MM.1S (cell line): ENCODE measurements at regions not wholly inside any gene's neighbourhood (a gene's known extent, or its start where the extent isn't known, plus 50 kb on each side); places are given as distances from the start of the nearest gene placed in this dataset.

Source experiments
- DNase-seq: peaks from one replicate; pipeline ENCODE4 v3.0.0-alpha.2; 2015
- H2AFZ ChIP-seq: fragments of 300-600 bp; sonication (generic); 2 replicates; pipeline ENCODE4 v1.6.0; 2016; ENCODE audit warnings: antibody characterized with exemption, low read length
- H3F3A ChIP-seq: fragments of 300-600 bp; sonication (generic); 2 replicates; pipeline ENCODE4 v1.6.1; 2016; ENCODE audit warnings: mild to moderate bottlenecking, antibody characterized with exemption, low read length, moderate library complexity, mixed read lengths; ENCODE audit not compliant: insufficient read depth
- H3K27ac ChIP-seq: fragments of 300-600 bp; sonication (generic); 2 replicates; pipeline ENCODE4 v1.5.1; 2016; ENCODE audit warnings: mild to moderate bottlenecking, low read length
- H3K27me3 ChIP-seq: fragments of 300-600 bp; sonication (generic); replicated peaks from 2 replicates; pipeline ENCODE4 v1.6.0; 2016; ENCODE audit warnings: low read length; ENCODE audit not compliant: insufficient read depth
- H3K36me3 ChIP-seq: fragments of 300-600 bp; sonication (generic); replicated peaks from 2 replicates; pipeline ENCODE4 v1.6.1; 2016; ENCODE audit warnings: mild to moderate bottlenecking, low read length, mixed read lengths; ENCODE audit not compliant: insufficient read depth
- H3K4me1 ChIP-seq: fragments of 300-600 bp; sonication (generic); 2 replicates; pipeline ENCODE4 v1.6.1; 2016; ENCODE audit warnings: low read length, mixed read lengths
- H3K4me2 ChIP-seq: fragments of 300-600 bp; sonication (generic); 2 replicates; pipeline ENCODE4 v1.6.0; 2016; ENCODE audit warnings: low read depth, low read length
- H3K4me3 ChIP-seq: fragments of 300-600 bp; sonication (generic); 2 replicates; pipeline ENCODE4 v1.5.1; 2016; ENCODE audit warnings: low read length, mixed read lengths
- H3K79me2 ChIP-seq: fragments of 300-600 bp; sonication (generic); 2 replicates; pipeline ENCODE4 v1.6.1; 2016; ENCODE audit warnings: mixed run types, low read length, mixed read lengths
- H3K9ac ChIP-seq: fragments of 300-600 bp; sonication (generic); 2 replicates; pipeline ENCODE4 v1.6.1; 2016; ENCODE audit warnings: low read length, mixed read lengths
- H3K9me2 ChIP-seq: fragments of 300-600 bp; sonication (generic); replicated peaks from 2 replicates; pipeline ENCODE4 v1.6.1; 2016; ENCODE audit warnings: mild to moderate bottlenecking, low read length, mixed read lengths; ENCODE audit not compliant: insufficient read depth
- H3K9me3 ChIP-seq: fragments of 300-600 bp; sonication (generic); replicated peaks from 2 replicates; pipeline ENCODE4 v1.6.1; 2016; ENCODE audit warnings: mild to moderate bottlenecking, low read length, mixed read lengths; ENCODE audit not compliant: insufficient read depth
- H4K20me1 ChIP-seq: fragments of 300-600 bp; sonication (generic); 2 replicates; pipeline ENCODE4 v1.6.1; 2016; ENCODE audit warnings: mild to moderate bottlenecking, low read length, moderate library complexity, mixed read lengths; ENCODE audit not compliant: insufficient read depth
- CTCF ChIP-seq: fragments of 300-600 bp; sonication (generic); IDR thresholded peaks from 2 replicates; pipeline ENCODE4 v1.5.1; 2016; ENCODE audit warnings: antibody characterized with exemption, low read length, mixed read lengths
- EZH2 ChIP-seq: fragments of 300-600 bp; sonication (generic); optimal IDR thresholded peaks from 2 replicates; pipeline ENCODE3; 2017; ENCODE audit warnings: low read depth, mild to moderate bottlenecking, antibody characterized with exemption, low read length, mixed read lengths
- EZH2phosphoT487 ChIP-seq: fragments of 300-600 bp; sonication (generic); IDR thresholded peaks from 2 replicates; pipeline ENCODE4 v1.6.1; 2018; ENCODE audit warnings: antibody characterized with exemption, low read length

GRCh38 chr13:103835052-103835451 lies 768.8 kb upstream of the SLC10A2 start:
- H3K79me2 ChIP-seq, result no peaks in the 10 kb centered on the region
- H3F3A ChIP-seq, result no peaks in the 10 kb centered on the region
- no peaks in the 10 kb centered on the region for H3K9me2 ChIP-seq
- no peaks in the 10 kb centered on the region for H3K36me3 ChIP-seq
- H3K27me3 ChIP-seq, result no peaks in the 10 kb centered on the region
- no peaks in the 10 kb centered on the region for H3K4me1 ChIP-seq
- H3K4me3 ChIP-seq, result no peak overlapping the region
- no peak overlapping the region for H2AFZ ChIP-seq
- H3K4me2 ChIP-seq, result no peak overlapping the region
- no peak overlapping the region for H3K9ac ChIP-seq
- DNase-seq, result no peak
- H3K27ac ChIP-seq, result no peak overlapping the region
- no peaks in the 10 kb centered on the region for H4K20me1 ChIP-seq
- H3K9me3 ChIP-seq, result no peaks in the 10 kb centered on the region
- TF ChIP-seq EZH2 (no peak), CTCF (no peak), EZH2phosphoT487 (no peak)

GRCh38 chr13:103833294-103833852 lies 767.2 kb upstream of the SLC10A2 start:
- Histone ChIP-seq H3K36me3 (no peaks in the 10 kb centered on the region), H3K4me1 (no peaks in the 10 kb centered on the region), H3K4me3 (no peak overlapping the region), H3K9ac (no peak overlapping the region), H2AFZ (no peak overlapping the region), H3K27me3 (no peaks in the 10 kb centered on the region), H4K20me1 (no peaks in the 10 kb centered on the region), H3K4me2 (no peak overlapping the region), H3K9me2 (no peaks in the 10 kb centered on the region), H3K27ac (no peak overlapping the region), H3F3A (no peaks in the 10 kb centered on the region), H3K79me2 (no peaks in the 10 kb centered on the region), H3K9me3 (no peaks in the 10 kb centered on the region)
- TF ChIP-seq EZH2phosphoT487, result no peak
- TF ChIP-seq CTCF, result no peak
- no peak for TF ChIP-seq EZH2
- no peak for DNase-seq

GRCh38 chr13:103815619-103816018 lies 749.4 kb upstream of the SLC10A2 start:
- H2AFZ ChIP-seq, result no peak overlapping the region
- H3K9me2 ChIP-seq, result no peaks in the 10 kb centered on the region
- no peak overlapping the region for H3K9ac ChIP-seq
- TF ChIP-seq EZH2phosphoT487 (no peak), EZH2 (no peak), CTCF (no peak)
- H3K4me1 ChIP-seq, result no peaks in the 10 kb centered on the region
- H3K4me2 ChIP-seq, result no peak overlapping the region
- H3K27ac ChIP-seq, result no peak overlapping the region
- no peaks in the 10 kb centered on the region for H3K36me3 ChIP-seq
- H3K27me3 ChIP-seq, result no peaks in the 10 kb centered on the region
- no peaks in the 10 kb centered on the region for H3K9me3 ChIP-seq
- peak; percentile 61 for DNase-seq
- no peak overlapping the region for H3K4me3 ChIP-seq
- H4K20me1 ChIP-seq, result no peaks in the 10 kb centered on the region
- no peaks in the 10 kb centered on the region for H3F3A ChIP-seq
- H3K79me2 ChIP-seq, result no peaks in the 10 kb centered on the region
